DOHH2 (cell line): ENCODE measurements at regions not wholly inside any gene's neighbourhood (a gene's known extent, or its start where the extent isn't known, plus 50 kb on each side); places are given as distances from the start of the nearest gene placed in this dataset.

Source experiments
- H3F3A ChIP-seq: fragments of 200-600 bp; sonication (generic), shearing (Covaris generic); 2 replicates; pipeline ENCODE4 v1.6.0; 2016; ENCODE audit warnings: antibody characterized with exemption, mild to moderate bottlenecking; ENCODE audit not compliant: control insufficient read depth, insufficient read depth
- H3K27ac ChIP-seq: fragments of 200-600 bp; sonication (generic); 2 replicates; pipeline ENCODE4 v1.5.1; 2014; ENCODE audit warnings: low read depth, mild to moderate bottlenecking, low read length, moderate library complexity
- H3K27me3 ChIP-seq: fragments of 200-600 bp; sonication (generic); 2 replicates; pipeline ENCODE4 v1.6.1; 2014; ENCODE audit warnings: mild to moderate bottlenecking, low read length, mixed read lengths; ENCODE audit not compliant: control insufficient read depth
- H3K36me3 ChIP-seq: fragments of 200-600 bp; sonication (generic); 2 replicates; pipeline ENCODE4 v1.6.1; 2014; ENCODE audit warnings: mild to moderate bottlenecking, low read length, moderate library complexity, mixed read lengths; ENCODE audit not compliant: control insufficient read depth
- H3K4me1 ChIP-seq: fragments of 200-600 bp; sonication (generic); 2 replicates; pipeline ENCODE4 v1.6.1; 2014; ENCODE audit warnings: mild to moderate bottlenecking, low read length, mixed read lengths; ENCODE audit not compliant: control insufficient read depth
- H3K4me2 ChIP-seq: fragments of 200-600 bp; sonication (generic); 2 replicates; pipeline ENCODE4 v1.6.0; 2014; ENCODE audit warnings: mild to moderate bottlenecking, low read length, moderate library complexity
- H3K4me3 ChIP-seq: fragments of 200-600 bp; sonication (generic); 2 replicates; pipeline ENCODE4 v1.5.1; 2014; ENCODE audit warnings: mild to moderate bottlenecking, low read length, mixed read lengths
- H3K79me2 ChIP-seq: fragments of 200-600 bp; sonication (generic); 2 replicates; pipeline ENCODE4 v1.6.1; 2014; ENCODE audit warnings: mild to moderate bottlenecking, low read length, mixed read lengths; ENCODE audit not compliant: control insufficient read depth
- H3K9me2 ChIP-seq: fragments of 200-600 bp; sonication (generic); replicated peaks from 2 replicates; pipeline ENCODE4 v1.6.1; 2014; ENCODE audit warnings: mild to moderate bottlenecking, low read length, mixed read lengths; ENCODE audit not compliant: control insufficient read depth
- H3K9me3 ChIP-seq: fragments of 200-600 bp; sonication (generic); 2 replicates; pipeline ENCODE4 v1.6.1; 2014; ENCODE audit warnings: antibody characterized with exemption, low read length, mixed read lengths; ENCODE audit not compliant: control insufficient read depth, insufficient read depth
- H4K20me1 ChIP-seq: fragments of 200-600 bp; sonication (generic); 2 replicates; pipeline ENCODE4 v1.6.0; 2014; ENCODE audit warnings: low read depth, mild to moderate bottlenecking, antibody characterized with exemption, low read length, moderate library complexity; ENCODE audit not compliant: control insufficient read depth, insufficient read depth
- EZH2phosphoT487 ChIP-seq: fragments of 200-600 bp; sonication (generic); IDR thresholded peaks from 2 replicates; pipeline ENCODE4 v1.6.1; 2017; ENCODE audit warnings: borderline replicate concordance, mild to moderate bottlenecking, antibody characterized with exemption, low read length, moderate library complexity, mixed read lengths
- TF ChIP-seq, protein P1 (sequence below): fragments of 200-600 bp; sonication (generic); IDR thresholded peaks from one replicate; pipeline ENCODE4 v1.5.1; 2014; ENCODE audit warnings: antibody characterized with exemption, mild to moderate bottlenecking, low read depth, low read length; ENCODE audit not compliant: poor library complexity, severe bottlenecking

DNA sequence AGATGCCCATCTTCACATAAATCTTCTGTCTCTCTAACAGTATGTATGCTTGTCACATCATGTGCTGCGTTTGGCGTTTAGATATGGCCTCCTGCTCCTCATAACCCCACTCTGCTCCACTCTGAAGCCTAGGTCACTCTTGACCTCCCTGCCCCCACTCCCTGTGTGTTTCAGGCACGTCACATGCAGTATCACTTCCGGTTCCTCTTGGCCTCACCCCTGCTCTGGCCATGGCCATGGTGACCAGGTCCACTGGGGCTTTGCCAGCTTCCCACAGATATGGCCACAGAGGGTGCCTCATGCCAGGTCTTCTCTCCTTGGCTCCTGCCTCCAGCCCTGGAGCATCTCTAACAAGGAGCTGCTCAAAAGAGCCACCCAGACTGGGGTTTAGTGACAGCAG, 160.0 kb downstream of the RNF152 start:
- H3K27ac ChIP-seq = no peak overlapping the region
- TF ChIP-seq EZH2phosphoT487 = no peak
- TF ChIP-seq, protein P1, sequence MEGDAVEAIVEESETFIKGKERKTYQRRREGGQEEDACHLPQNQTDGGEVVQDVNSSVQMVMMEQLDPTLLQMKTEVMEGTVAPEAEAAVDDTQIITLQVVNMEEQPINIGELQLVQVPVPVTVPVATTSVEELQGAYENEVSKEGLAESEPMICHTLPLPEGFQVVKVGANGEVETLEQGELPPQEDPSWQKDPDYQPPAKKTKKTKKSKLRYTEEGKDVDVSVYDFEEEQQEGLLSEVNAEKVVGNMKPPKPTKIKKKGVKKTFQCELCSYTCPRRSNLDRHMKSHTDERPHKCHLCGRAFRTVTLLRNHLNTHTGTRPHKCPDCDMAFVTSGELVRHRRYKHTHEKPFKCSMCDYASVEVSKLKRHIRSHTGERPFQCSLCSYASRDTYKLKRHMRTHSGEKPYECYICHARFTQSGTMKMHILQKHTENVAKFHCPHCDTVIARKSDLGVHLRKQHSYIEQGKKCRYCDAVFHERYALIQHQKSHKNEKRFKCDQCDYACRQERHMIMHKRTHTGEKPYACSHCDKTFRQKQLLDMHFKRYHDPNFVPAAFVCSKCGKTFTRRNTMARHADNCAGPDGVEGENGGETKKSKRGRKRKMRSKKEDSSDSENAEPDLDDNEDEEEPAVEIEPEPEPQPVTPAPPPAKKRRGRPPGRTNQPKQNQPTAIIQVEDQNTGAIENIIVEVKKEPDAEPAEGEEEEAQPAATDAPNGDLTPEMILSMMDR = no peak

DNA sequence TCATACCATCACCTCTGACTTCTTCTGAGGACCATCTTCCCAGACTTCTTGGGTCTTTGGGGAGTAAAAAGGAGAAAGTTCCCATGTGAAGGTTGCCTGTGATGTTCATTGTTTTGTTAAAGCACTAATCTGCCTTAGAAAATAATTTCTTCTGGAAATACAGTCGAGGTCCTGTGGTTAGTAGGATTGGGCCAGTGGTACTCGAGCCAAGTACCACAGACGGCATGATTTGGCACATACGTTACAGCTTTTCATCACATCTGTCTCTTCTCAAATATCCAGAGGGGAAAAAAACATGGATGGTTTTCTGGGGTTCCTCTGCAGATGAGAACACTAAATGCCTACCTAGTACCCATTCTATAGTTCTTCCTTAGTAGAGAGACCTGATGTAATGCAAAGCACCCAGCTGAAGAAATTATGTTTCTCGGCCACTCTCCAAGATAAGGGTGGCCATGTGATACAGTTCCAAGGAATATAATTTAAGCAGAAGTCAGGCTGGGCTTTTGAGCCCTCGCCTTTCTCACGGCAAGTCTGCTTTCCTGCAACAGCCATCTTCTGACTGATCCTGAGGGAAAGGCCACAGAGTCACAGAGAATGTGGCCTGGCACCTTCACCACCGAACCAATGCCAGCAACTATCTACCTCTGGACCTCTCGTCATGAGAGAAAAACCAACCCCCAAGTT, 161.0 kb downstream of the RNF152 start:
- Histone ChIP-seq H3K27me3 (no peaks in the 10 kb centered on the region), H3K4me1 (no peaks in the 10 kb centered on the region), H3F3A (no peaks in the 10 kb centered on the region), H4K20me1 (no peaks in the 10 kb centered on the region), H3K27ac (no peak overlapping the region), H3K9me2 (no peaks in the 10 kb centered on the region), H3K4me2 (no peak overlapping the region), H3K36me3 (no peaks in the 10 kb centered on the region), H3K79me2 (no peaks in the 10 kb centered on the region), H3K9me3 (no peaks in the 10 kb centered on the region), H3K4me3 (no peak overlapping the region)
- TF ChIP-seq EZH2phosphoT487 = no peak
- TF ChIP-seq, protein P1 = no peak

More for the DNA sequence above, 160.0 kb downstream of the RNF152 start:
- Histone ChIP-seq H3K4me1 (no peaks in the 10 kb centered on the region), H3K9me3 (no peaks in the 10 kb centered on the region), H3K27me3 (no peaks in the 10 kb centered on the region), H3K79me2 (no peaks in the 10 kb centered on the region), H3K4me2 (no peak overlapping the region), H3K9me2 (no peaks in the 10 kb centered on the region), H3K4me3 (no peak overlapping the region), H4K20me1 (no peaks in the 10 kb centered on the region), H3K36me3 (no peaks in the 10 kb centered on the region), H3F3A (no peaks in the 10 kb centered on the region)

DNA sequence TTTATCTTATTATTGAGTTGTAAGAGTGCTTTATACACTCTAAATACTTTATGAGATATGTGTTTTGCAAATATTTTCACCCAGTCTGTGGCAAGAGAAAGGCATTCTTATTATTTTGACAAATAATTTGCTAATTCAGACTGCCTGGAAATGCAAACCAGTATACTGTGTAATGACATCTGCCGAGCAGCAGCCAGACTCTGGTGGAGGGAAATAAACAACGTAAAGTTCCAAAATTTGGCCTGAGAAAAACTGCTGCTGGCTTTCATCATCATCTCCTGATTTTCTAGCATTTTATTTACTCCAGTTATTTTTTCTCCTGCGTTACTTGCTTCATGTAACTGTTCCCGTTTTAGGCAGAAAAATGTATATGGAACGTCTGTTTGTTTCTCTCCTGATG, 161.6 kb downstream of the RNF152 start:
- Histone ChIP-seq H3K27ac (no peak overlapping the region), H3K79me2 (no peaks in the 10 kb centered on the region), H3K36me3 (no peaks in the 10 kb centered on the region), H3K4me1 (no peaks in the 10 kb centered on the region), H3K9me3 (no peaks in the 10 kb centered on the region), H3K4me3 (no peak overlapping the region), H3K9me2 (no peaks in the 10 kb centered on the region), H4K20me1 (no peaks in the 10 kb centered on the region), H3K27me3 (no peaks in the 10 kb centered on the region), H3K4me2 (no peak overlapping the region), H3F3A (no peaks in the 10 kb centered on the region)
- TF ChIP-seq, protein P1 = no peak
